ENCODE measurements at regions not wholly inside any gene's neighbourhood (a gene's known extent, or its start where the extent isn't known, plus 50 kb on each side); places are given as distances from the start of the nearest gene placed in this dataset.

- DNase-seq (ENCODE audit: low read depth): no peak
These were observed 1174.2 kb upstream of the C9orf72 start for GRCh38 chr9:28747351-28747985.

GRCh38 chr9:28750136-28750535 lies 1176.9 kb upstream of the C9orf72 start:
- DNase-seq (ENCODE audit: low read depth): no peak

- DNase-seq (ENCODE audit: low read depth): peak; percentile 60
These were observed 1185.1 kb upstream of the C9orf72 start for GRCh38 chr9:28758341-28758740.

- DNase-seq (ENCODE audit: low read depth): no peak
These were observed 1185.7 kb upstream of the C9orf72 start for GRCh38 chr9:28758971-28759370.

GRCh38 chr9:28762167-28762566 lies 1188.9 kb upstream of the C9orf72 start:
- DNase-seq (ENCODE audit: low read depth): no peak

- DNase-seq (ENCODE audit: low read depth): no peak
These were observed 1191.3 kb upstream of the C9orf72 start for GRCh38 chr9:28764532-28764931.

- DNase-seq (ENCODE audit: low read depth): no peak
These were observed 1196.9 kb upstream of the C9orf72 start for GRCh38 chr9:28770226-28770625.

- no peak for DNase-seq (ENCODE audit: low read depth)
These were observed 1197.5 kb upstream of the C9orf72 start for GRCh38 chr9:28770827-28771226.

GRCh38 chr9:28774433-28775235 lies 1201.4 kb upstream of the C9orf72 start:
- DNase-seq (ENCODE audit: low read depth): peak; percentile 23

GRCh38 chr9:28779243-28779642 lies 1206.0 kb upstream of the C9orf72 start:
- DNase-seq (ENCODE audit: low read depth): peak; percentile 26

- no peak for DNase-seq (ENCODE audit: low read depth)
These were observed 1208.2 kb upstream of the C9orf72 start for GRCh38 chr9:28781481-28781880.

GRCh38 chr9:28782630-28783029 lies 1209.3 kb upstream of the C9orf72 start:
- peak; percentile 7 for DNase-seq (ENCODE audit: low read depth)

- DNase-seq (ENCODE audit: low read depth): no peak
These were observed 1219.4 kb upstream of the C9orf72 start for GRCh38 chr9:28792716-28793115.

- no peak for DNase-seq (ENCODE audit: low read depth)
These were observed 1226.6 kb upstream of the C9orf72 start for GRCh38 chr9:28799876-28800275.

- DNase-seq (ENCODE audit: low read depth): no peak
These were observed 1228.0 kb upstream of the C9orf72 start for GRCh38 chr9:28801144-28801799.

- no peak for DNase-seq (ENCODE audit: low read depth)
These were observed 1231.9 kb upstream of the C9orf72 start for GRCh38 chr9:28805197-28805596.

GRCh38 chr9:28808042-28808441 lies 1234.8 kb upstream of the C9orf72 start:
- DNase-seq (ENCODE audit: low read depth): peak; percentile 50

- DNase-seq (ENCODE audit: low read depth): peak; percentile 69
These were observed 1237.3 kb upstream of the C9orf72 start for GRCh38 chr9:28810388-28811075.

GRCh38 chr9:28820741-28821140 lies 1247.5 kb upstream of the C9orf72 start:
- DNase-seq (ENCODE audit: low read depth): no peak

- no peak for DNase-seq (ENCODE audit: low read depth)
These were observed 1248.0 kb upstream of the C9orf72 start for GRCh38 chr9:28821240-28821639.

GRCh38 chr9:28824432-28824963 lies 1251.2 kb upstream of the C9orf72 start:
- no peak for DNase-seq (ENCODE audit: low read depth)

- DNase-seq (ENCODE audit: low read depth): no peak
These were observed 1259.0 kb upstream of the C9orf72 start for GRCh38 chr9:28832168-28832770.

Measured in stromal cell of bone marrow (primary cell).